ENCODE measurements at regions not wholly inside any gene's neighbourhood (a gene's known extent, or its start where the extent isn't known, plus 50 kb on each side); places are given as distances from the start of the nearest gene placed in this dataset.
"Not testable (repeated sequence)": the region's sequence is repeated elsewhere in the genome, so short reads cannot be mapped to it uniquely, and the experiment has no call there.

- no peak for DNase-seq (ENCODE audit: low spot score)
These were observed 623.4 kb upstream of the LUZP2 start for GRCh38 chr11:23873406-23873805.

DNA sequence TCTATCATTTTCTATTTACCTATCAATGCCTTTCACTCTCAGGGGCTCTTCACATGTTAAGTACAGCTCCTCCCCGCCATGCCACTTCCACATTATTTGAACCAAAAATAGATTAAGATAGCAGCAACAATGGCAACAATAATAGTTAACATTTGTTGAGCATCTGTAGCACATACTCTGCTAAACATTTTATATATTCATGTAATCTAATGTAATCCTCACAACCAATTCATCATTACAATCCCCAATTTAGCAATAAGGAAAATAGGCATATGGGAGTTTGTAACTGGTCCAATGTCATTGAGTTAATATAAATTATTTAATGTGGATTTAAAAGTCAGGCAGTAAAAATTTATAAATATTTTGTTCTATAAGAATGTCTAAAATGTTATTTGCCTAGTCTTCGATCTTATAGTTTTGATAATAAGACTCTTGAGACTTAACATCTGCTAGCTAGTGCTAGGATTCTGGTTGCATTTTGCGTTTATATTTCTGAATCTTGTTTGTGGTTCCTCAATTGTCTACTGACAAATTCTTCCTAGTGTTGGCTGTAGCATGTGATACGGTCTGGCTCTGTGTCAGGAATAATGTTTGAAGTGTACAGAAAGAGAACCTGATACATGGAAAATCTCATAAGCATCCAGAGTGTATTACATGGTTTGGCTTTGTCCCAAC is 621.5 kb upstream of the LUZP2 start:
- no peak for DNase-seq (ENCODE audit: low spot score)

GRCh38 chr11:23883426-23884048 is 613.3 kb upstream of the LUZP2 start:
- not testable (repeated sequence) for DNase-seq (ENCODE audit: low spot score)

DNA sequence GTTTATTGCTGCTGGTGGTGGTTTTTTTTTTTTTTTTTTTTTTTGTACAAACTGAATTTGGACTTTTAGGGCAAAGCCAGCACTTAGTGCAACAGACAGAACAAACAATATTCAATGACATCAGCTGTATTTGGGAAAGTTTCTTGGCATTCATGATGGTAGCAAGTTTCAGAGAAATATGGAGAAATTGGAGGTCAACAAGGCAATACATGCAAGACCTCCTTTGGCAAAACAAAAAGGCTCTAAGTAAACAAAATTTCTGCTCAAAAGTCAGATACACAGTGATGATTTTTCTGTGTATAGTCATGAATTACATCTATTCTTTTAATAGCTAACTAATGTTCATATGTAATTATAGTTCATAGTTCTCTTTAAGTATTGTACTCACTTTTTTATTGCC is 612.5 kb upstream of the LUZP2 start:
- DNase-seq (ENCODE audit: low spot score): no peak

DNA sequence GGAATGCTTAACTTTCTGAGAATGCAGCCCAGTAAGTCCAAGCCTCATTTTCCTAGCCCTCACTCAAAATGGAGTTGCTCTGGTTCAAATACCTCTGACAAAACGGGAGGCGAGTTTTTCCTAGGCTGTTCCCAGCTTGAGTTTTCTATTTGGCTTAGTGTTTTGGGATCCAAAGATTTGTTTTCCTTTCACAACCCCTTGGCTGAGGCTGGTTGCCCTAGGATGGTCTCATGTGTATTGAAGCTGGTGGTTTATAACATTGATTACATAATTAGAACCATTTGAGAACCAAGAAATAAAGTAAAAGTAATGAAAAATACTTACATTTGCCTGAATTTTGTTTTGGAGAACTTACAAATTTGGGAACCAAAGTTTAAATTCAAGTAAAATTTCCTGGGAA is 611.1 kb upstream of the LUZP2 start:
- DNase-seq (ENCODE audit: low spot score): no peak

- DNase-seq (ENCODE audit: low spot score): not testable (repeated sequence)
These were observed 609.7 kb upstream of the LUZP2 start for GRCh38 chr11:23887122-23887521.

DNA sequence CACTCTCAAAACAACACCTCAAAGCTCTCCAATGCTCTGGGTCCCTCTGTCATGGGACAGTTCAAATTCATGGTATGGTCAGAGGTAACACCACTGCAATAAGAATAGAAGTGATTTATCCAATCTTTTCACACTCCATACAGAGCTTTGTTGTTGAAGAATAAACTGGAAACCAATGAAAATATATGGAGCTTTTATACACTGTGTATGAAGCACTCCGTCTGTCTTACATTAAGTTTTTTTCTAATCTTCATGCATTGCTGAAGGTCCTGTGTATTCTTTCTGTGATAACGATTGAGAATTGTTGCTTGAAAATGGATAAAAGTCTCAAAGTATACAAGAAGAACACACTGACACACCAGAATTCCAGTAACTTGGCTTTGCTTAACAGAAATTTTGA is 603.7 kb upstream of the LUZP2 start:
- DNase-seq (ENCODE audit: low spot score): no peak

DNA sequence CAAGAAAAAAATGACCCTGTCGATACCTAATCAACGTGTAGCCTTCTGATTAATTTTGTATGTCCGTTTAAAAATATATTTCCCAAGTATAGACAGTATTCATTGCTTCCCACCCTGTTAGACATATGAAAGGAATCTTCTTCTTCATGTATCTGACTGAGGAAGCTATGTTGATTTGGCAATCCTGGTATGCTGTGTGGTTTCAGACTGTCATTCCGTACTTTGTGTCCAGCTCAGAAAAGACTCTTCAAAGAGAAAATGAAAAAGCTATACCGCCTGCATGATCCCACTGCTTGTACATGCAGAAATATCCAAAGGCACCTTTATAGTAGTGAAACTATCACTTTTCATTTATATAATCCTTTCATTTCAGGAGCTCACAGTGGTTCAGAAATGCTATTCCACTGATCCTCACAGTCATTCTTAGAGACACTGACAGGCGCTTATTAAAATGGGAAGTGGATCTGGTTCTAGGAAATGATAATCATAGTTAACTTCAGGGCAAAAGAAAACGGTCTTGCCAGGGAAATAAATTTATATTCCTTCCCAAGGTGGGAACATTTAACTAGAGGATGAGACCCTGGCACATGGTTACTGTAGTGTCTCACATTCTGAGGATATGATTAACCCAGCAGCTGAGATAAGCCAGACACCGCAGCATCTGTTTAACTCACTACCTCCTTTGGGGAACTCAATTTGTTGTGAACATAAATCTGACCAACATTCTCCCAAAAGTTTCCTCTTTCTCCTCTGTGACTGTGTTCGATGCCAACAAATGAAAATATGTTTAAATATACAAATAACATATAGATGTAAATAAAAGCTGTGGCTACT is 599.2 kb upstream of the LUZP2 start:
- DNase-seq (ENCODE audit: low spot score): no peak

GRCh38 chr11:23903044-23903704 is 593.7 kb upstream of the LUZP2 start:
- no peak for DNase-seq (ENCODE audit: low spot score)

GRCh38 chr11:23919455-23919854 is 577.4 kb upstream of the LUZP2 start:
- no peak for DNase-seq (ENCODE audit: low spot score)

DNA sequence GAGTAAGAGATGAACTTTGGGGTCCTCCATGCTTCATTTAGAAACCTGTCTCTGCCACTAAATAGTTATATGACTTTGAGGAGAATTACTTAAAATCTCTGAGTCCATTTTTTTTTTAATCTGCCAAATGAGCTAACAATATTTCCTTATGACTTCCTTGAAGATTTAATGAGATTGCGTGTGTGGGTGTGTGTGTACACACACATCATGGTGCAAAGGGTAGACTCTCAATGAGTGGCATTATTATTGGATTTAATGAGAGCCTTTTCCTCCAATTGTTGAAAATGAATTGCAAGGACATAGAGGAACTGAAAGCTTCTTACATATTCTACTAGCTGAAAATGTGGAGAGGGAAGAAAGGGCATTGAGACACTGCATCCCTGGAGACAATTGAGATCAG is 573.5 kb upstream of the LUZP2 start:
- DNase-seq (ENCODE audit: low spot score): no peak

GRCh38 chr11:23924226-23924625 is 572.6 kb upstream of the LUZP2 start:
- DNase-seq (ENCODE audit: low spot score): no peak

GRCh38 chr11:23931443-23931842 is 565.4 kb upstream of the LUZP2 start:
- DNase-seq (ENCODE audit: low spot score): no peak

DNA sequence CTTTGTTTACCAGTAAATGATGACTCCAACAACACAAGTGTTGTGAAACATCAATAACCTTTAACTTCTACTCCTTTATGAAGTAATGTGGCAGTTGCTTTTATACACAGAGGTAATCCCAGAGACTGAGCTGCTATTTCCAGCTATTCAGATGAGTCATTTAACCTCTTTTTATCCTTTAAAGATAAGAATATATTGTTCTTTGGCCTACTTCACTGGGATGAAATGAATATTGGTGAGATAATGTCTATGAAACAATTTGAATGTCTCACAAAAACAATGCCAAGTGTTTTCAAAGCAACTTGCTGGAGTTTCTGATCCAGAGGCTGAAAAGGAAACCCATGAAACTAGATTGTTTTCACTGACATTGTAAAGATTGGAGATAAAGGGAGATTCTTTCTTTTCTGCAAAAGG is 564.4 kb upstream of the LUZP2 start:
- no peak for DNase-seq (ENCODE audit: low spot score)

DNA sequence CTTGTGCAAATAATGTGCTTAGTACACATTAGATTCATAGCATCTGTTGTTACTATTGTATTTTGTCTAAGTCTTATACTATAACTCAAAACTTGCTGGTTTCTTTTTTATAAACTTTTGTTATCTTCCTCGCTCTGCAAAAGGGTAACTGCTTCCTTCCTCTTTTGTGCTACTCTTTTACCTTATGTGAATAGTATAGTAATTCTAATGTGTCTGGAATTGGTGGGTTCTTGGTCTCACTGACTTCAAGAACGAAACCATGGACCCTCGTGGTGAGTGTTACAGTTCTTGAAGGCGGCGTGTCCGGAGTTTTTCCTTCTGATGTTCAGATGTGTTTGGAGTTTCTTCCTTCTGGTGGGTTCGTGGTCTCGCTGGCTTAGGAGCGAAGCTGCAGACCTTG is 563.1 kb upstream of the LUZP2 start:
- no peak for DNase-seq (ENCODE audit: low spot score)

DNA sequence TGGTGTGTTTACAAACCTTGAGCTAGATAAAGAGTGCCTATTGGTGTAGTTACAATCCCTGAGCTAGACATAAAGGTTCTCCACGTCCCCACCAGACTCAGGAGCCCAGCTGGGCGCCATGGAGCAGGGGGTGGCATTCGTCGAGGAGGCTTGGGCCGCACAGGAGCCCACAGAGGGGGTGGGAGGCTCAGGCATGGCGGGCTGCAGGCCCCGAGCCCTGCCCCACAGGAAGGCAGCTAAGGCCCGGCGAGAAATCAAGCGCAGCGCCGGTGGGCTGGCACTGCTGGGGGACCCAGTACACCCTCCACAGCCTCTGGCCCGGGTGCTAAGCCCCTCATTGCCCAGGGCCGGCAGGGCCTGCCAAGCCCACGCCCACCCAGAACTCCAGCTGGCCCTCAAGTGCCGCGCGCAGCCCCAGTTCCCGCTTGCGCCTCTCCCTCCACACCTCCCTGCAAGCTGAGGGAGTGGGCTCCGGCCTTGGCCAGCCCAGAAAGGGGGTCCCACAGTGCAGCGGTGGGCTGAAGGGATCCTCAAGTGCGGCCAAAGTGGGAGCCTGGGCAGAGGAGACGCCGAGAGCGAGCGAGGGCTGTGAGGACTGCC is 562.1 kb upstream of the LUZP2 start:
- DNase-seq (ENCODE audit: low spot score): not testable (repeated sequence)

- DNase-seq (ENCODE audit: low spot score): not testable (repeated sequence)
These were observed 554.6 kb upstream of the LUZP2 start for GRCh38 chr11:23942117-23942815.

GRCh38 chr11:23944923-23945322 is 551.9 kb upstream of the LUZP2 start:
- DNase-seq (ENCODE audit: low spot score): no peak

DNA sequence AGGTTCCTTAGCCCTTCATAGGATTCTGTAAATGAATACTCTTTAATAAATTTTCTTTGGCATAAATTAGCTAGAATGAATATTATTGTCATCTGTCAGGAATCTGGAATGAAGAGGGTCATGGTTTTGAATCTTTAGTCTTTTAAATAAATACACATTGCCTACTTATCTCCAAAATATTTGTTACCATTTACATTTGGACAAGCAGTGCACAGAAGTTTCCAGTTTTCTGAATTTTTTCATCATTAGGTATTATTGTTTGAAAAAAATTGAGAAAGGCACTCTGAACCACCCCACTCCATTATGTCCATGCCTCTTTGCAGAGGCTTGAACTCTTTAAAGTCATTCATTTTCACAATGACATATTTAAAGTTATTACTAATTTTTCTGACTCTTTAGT is 549.0 kb upstream of the LUZP2 start:
- no peak for DNase-seq (ENCODE audit: low spot score)

GRCh38 chr11:23948851-23949250 is 548.0 kb upstream of the LUZP2 start:
- no peak for DNase-seq (ENCODE audit: low spot score)

GRCh38 chr11:23953951-23954710 is 542.7 kb upstream of the LUZP2 start:
- DNase-seq (ENCODE audit: low spot score): no peak
